Medulla oblongata (tissue), 1 donor: ENCODE measurements at regions not wholly inside any gene's neighbourhood (a gene's known extent, or its start where the extent isn't known, plus 50 kb on each side); places are given as distances from the start of the nearest gene placed in this dataset.
"Not testable (repeated sequence)": the region's sequence is repeated elsewhere in the genome, so short reads cannot be mapped to it uniquely, and the experiment has no call there.

Source experiments
- DNase-seq: peaks from one replicate; pipeline ENCODE4 v3.0.0-alpha.2; 2015; ENCODE audit errors: extremely low spot score

DNA sequence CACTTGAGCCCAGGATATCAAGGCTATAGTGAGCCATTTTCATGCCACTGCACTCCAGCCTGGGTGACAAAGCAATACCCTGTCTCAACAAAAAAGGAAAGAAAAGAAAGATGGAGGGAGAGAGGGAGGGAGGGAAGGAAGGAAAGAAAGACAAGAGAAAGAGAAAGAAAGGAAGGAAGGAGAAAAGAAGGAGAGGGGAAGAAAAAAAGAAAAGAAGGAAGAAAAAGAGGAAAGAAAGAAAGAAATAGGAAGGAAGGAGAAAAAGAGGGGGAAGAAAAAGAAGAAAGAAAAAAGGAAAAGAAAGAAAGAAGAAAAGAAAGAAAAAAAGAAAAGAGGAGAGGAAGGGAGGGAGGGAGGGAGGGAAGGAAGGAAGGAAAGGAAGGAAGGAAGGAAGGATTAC is 321.5 kb upstream of the CNTNAP2 start:
- DNase-seq = no peak

DNA sequence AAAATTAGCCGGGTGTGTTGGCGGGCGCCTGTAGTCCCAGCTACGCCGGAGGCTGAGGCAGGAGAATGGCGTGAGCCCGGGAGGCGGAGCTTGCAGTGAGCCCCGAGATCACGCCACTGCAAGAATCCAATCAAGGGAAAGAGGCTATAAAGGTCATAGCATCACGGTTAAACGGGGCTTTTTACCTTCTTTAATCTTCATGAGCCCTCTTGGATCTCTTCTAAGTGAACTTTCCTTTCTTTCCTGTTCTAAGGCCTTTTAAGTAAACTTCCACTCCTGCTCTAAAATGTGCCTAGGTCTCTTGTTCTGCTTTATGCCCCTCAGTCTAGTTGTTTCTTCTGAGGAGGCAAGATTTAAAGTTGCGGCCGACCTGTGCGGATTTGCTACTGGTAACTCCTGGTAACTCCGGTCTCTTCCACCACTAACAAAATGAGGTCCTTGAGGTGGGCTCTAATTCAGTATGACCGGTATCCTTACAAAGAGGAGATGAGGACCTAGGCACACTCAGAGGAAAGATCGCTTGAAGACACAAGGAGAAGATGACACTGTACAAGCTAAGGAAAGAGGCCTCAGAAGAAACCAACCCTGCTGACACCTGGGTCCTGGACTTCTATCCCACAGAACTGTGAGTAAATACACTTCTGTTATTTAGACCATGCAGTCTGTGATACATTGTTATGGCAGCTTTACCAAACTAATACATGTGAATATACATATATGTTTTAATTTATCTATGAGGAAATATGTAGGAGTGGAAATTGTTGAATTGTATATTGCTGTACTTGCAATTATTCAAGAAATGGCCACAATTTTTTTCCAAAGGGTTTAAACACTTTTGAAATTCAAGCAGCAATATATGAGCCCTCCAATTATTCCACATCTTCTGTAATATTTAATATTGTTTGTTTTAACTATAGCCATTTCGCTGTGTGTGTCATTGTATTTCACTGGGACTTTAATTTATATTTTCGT is 331.5 kb upstream of the CNTNAP2 start:
- no peak for DNase-seq

DNA sequence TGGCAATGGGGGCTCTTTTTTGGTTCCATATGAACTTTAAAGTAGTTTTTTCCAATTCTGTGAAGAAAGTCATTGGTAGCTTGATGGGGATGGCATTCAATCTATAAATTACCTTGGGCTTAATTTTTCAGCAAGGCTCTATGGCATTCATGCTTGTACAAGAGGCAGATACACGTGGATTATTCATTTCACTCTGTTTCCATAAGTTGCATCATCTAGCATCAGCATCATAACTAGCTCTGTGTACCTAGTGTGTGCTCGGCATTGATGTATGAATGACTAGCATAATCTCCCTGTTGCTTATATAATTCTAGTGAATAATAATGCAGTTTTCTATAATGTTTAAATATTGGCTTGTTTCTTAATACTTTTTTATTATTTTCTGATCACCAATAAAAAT is 335.2 kb upstream of the CNTNAP2 start:
- DNase-seq = not testable (repeated sequence)

DNA sequence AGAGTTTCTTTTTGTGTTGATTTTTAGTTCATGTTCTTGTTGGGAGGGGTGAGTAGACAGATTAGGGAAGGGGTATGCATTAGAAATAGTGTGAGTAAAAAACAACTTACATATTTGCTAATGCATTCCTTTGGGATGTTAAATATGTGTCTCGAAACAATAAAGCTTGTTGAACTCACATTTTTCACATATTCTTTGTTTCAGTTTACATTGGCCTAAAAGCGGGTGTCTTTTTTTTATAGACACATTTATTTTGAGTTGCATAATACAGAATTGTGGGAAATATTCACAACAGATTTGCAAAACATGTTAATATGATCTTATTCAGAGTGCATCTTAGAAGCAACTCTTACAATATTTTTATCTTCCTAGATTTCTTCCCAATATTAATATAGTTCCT is 337.5 kb upstream of the CNTNAP2 start:
- DNase-seq = no peak

DNA sequence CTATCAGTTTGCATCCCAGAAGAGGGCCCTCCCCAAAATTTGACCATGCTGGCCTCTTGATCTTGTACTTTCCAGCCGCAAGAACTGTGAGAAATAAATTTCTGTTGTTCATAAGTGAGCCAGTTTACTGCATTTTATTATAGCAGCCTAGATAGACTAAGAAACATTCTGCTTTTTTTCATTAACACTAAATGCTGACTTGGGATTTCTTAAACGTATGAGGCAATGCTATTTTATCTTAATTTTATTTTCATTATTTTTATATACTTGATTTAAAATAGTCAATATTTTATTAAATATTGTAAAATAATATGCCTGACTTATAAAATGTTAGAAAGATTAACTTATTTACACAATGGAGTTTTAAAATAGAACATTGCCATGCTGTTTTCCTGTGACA is 341.8 kb upstream of the CNTNAP2 start:
- DNase-seq = no peak

DNA sequence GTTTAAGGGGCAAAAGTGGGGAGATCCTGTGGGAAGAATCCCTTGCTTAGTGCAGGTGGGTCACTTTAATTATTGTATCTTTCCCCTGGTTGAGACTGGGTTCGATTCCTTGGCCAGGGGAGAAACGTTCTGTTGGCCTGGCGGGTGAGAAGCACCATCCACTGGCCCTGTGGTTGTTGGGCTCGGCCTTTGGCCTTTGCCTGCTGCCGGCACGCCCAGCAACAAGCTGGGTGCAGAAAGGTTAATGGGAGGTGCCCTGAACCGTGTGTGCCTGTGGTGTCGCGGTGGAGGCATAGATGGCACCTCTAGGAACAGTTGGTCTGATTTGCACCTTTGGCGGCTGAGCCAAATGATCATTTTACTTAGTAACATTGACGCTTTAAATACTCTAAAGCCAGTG is 363.6 kb upstream of the CNTNAP2 start:
- no peak for DNase-seq

DNA sequence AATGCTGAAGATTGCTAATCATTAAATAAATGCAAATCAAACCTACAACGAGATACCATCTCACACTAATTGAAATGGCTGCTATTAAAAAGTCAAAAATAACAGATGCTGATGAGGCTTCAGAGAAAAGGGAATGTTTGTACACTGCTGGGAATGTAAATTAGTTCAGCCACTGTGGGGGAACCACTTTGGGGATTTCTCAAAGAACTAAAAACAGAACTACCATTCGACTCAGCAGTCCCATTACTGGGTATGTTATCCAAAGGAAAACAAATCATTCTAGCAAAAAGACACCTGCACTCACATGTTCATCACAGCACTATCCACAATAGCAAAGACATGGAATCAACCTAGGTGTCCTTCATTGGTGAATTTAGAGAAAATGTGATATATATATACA is 379.0 kb upstream of the CNTNAP2 start:
- no peak for DNase-seq

DNA sequence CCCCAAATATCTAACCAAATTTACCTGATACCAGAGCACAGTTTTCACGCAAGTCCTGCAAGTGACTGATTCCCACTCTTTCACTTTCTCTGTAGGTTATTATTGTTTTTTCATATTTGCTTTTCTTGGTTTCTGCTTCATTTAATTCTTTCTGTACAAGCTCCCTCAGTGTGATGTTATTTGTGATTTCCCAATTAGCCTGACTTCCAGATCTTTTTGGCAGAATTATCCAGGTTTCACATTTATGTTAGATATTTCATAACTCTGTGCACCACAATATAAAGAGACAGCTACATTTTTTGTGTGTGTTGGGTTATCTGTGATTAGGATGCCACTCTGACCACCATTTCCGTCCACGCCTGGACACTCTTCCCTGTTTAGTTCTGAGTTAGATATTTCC is 381.5 kb upstream of the CNTNAP2 start:
- DNase-seq = no peak

DNA sequence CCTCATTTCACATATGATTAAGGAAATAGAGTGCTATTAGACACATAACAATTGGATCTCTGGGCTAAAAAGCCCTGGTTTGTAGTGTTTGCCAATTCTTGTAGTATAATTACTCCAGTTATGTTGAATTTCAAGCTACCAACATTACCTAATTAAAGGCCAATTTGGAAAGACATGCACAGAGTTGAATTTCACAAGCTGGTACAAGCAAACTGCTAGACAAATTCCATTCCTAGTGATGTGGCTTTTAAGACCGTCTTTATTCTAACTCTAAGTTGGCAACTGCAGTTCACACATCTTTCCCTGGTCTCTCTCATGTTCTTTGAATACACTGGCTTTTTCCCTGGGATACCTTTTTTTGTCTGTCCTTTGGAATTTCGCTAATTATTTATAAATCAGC is 384.1 kb upstream of the CNTNAP2 start:
- DNase-seq = no peak

DNA sequence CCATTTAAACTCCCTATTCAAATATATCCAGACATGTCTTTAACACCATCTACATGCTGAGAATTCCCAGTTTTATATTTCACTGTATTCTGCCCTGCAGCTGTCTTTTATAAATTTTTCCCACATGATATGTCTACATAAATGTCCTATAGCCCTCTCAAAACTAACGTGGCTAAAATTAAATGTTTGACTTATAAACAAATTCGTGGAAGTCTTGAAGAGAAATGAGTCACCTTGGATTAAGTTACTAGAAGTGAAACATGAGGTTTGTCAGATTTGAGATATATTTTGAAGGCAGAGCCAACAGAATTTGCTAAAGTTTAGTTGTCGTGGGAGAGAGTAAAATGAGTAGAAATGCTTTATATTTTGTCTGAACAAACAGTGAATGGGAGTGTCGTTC is 386.9 kb upstream of the CNTNAP2 start:
- no peak for DNase-seq

DNA sequence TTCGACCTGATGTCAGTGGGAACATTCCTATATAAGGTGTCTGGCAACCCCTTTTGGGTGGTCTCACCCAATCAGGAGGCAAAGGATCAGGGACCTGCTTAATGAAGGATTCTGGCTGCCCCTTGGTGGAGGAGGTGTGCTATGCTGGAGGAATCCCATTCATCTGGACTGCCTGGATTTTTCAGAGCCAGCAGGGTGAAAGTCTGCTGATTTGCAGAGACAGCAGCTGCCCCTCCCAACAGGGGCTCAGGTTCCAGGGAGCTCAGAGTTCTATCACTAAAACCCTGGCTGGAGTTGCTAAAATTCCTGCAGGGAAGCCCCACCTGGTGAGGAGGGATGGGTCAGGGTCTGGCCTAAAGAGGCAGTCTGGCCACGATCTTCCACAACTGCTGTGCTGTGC is 398.5 kb upstream of the CNTNAP2 start:
- DNase-seq = no peak

DNA sequence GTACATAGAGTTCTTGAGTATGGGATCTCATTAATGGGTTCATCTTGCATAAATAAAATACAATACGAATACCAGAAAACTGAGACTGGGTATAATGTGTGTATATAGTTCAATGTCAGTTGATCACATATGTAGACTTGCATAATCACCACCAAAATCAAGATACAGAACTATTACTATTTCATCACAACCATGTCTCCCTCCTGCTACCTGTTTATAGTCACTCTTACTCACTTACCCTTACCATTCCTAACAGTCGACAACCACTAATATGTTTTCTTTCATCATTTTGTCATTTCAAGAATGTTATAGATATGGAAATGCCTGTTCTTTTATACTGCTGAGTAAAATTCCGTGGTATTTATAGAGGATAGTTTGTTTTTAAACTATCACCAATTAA is 416.1 kb upstream of the CNTNAP2 start:
- DNase-seq = no peak

DNA sequence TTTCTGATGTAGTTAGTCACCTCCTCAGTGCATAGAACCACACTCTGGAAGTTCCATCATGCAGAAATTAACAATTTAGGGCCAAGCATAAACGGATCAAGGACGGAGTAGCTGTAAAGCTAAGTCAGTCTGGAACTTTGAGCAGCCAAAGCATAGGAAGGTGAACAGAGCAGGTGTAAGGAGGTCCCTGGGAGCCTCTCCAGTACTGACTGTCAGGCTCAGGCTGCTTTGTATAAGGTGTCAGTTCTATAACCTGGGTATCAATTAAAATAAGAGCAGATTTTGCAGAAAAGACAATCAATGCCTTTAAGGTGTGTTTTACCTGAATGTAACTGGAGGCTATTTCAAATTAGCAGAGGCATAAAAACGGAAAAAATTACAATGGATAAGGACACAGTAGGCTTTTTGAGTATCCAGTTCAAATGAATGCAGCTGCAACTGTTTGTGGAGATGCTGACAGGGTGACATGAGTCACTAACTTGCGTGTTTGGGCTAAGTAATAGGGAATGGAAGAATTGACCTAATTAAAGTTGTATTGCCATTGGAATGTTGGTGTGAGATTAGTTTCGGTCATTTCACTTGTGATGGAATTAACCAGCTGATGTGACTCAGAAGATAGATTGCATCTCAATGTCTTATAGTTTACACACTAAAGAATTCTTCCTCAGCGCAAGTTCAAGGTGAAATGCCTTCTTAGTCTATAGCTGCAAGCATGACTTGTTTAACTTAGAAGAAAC is 417.9 kb upstream of the CNTNAP2 start:
- DNase-seq = no peak

DNA sequence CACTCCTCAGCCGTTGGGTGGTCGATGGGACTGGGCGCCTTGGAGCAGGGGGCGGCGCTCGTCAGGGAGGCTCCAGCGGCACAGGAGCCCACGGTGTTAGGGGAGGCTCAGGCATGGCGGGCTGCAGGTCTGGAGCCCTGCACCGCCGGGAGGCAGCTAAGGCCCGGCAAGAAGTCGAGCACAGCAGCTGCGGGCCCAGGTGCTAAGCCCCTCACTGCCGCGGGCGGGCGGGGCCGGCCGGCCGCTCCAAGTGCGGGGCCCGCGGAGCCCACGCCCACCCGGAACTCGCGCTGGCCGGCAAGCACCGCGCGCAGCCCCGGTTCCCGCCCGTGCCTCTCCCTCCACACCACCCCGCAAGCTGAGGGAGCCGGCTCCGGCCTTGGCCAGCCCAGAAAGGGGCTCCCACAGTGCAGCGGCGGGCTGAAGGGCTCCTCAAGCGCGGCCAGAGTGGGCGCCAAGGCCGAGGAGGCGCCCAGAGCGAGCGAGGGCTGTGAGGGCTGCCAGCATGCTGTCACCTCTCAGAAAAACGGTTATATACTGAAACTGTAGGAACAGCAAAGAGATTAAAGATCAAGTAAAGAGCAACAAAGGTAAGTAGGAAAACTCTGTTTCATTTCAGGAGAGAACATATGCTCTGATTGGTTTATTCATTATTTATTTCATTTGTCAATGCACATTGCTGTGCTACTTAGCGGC is 419.0 kb upstream of the CNTNAP2 start:
- DNase-seq = not testable (repeated sequence)

DNA sequence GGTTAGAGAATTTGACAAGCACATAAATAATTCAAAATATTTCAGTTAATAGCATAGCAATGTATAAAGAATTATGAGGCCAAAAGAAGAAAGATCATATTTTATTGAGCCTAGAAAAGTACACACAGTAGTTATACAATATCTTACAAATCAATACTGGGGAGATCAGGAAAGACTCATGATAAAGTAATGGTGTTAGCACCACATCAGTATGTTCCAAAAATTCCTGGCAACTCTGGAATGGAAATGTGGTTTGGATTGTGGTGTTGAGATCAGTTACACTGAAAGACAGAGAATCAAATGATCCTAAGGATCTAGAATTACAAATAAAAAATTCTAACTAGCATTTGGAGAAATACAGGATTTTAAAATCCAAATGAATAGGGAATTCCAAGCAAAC is 420.5 kb upstream of the CNTNAP2 start:
- DNase-seq = no peak

DNA sequence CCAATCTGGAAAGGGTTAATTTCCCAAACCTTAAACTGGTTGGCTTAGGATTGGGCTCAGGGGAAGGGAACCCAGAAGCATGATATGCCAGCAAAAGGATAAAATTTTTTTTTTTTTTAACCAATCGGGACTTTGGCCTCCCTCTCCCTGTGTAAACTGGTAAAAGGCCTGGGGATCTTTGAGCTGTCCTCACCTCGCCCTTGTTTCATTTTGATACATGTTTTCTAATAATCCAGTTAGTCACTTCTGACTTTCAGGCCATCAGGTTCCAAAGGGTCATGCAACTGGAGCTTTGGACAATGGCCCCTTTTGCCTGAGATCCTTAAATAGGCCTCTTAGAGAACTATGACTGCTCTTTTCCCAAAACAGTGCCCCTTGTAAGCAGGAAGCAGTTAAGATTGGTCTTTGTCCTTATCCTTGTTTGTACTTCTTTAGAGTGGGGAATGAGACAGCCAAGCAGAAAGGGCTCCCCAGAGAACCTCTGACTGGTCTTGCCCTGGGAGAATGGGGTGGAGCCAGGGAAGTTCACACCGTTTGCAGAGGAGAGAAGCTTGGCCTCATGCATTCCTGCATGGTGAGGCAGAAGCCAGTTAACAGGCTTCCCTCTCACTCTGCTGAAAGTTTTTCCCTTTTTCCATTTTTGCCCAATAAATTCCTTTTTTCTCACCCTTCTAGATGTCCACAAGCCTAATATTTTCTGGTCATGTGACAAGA is 424.2 kb upstream of the CNTNAP2 start:
- DNase-seq = no peak

DNA sequence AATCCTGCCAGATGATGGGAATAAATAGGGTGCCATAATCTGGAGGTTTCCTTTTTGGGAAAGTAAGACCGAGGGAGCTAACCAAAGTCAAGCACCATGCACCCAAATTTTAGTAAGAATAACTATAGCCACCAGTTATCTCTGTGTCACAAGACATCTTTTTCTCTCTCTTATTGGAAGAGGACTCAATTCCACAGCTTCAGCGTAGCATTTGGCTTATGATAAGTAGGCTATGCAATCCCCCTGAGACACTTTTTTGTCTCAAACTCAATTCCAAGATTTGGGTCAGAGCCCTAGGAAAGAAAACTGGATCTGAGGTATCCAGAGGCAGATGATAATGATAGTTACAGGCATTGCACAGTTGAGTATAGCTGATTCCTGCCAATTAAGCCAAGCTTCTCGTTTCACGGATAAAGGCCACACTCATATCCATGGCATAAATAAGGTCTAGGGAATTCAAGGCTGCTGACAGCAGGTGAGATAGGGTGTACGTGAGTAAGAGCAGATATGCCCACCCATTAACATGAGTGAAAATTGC is 425.2 kb upstream of the CNTNAP2 start:
- no peak for DNase-seq

DNA sequence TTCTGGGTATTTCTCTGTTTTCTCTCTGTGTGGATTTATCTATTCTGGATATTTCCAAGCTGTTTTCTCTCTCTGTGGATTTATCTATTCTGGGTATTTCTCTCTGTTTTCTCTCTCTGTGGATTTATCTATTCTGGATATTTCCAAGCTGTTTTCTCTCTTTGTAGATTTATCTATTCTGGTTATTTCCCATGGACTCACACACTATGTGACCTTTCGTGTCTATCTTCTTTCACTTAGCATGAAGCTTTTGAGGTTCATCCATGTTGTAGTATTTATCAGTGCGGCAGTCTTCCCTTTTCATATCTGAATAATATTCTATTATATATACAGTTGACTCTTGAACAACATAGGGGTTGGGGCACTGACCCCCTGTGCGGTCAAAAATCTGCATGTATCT is 435.0 kb upstream of the CNTNAP2 start:
- DNase-seq = no peak

DNA sequence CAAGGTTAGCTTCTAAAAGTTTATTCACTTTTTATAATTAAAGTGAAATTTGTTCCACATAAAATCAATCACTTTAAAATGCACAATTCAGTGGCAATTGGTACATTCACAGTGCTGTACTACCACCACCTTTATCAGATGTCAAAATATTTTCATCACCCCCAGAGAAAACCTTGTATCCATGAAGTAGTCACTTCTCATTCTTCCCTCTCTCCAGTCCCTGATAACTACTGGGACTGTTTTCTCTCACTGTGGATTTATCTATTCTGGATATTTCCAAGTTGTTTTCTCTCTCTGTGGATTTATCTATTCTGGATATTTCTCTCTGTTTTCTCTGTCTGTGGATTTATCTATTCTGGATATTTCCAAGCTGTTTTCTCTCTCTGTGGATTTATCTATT is 435.4 kb upstream of the CNTNAP2 start:
- DNase-seq = no peak

DNA sequence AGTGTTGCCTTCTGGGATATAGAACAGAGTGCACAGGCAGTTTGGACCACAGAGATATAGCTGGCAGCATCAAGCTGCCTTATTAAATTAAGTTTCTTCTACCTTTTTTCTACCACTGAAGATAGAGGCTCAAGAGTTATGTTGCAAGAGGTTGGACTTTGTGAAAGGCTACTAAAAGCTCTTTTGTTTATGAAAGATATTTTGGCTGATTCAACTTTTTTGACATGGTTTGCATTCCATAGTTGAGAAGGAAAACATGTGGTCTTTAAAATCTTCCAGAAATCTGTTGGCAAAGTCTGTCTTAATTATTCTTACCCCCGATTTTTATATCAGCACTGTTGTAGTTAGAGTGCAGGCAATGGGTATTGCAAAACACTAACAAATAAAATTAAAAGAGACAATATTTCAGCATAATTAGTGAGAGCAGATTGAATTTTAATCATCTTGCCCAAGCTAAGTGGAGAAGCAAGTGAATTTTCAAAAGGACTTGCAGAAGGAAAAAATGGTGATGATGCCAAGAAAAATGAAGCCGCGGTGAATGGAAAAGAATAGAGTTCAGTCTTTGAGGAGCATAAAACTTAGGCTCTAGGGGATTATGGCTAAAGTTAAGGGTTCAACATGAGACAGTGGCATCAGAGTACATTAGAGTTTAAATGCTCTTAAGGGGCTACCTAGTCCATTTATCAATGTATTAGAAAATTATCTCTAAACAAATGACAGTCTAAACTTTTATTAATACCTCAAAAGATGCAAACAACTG is 450.9 kb upstream of the CNTNAP2 start:
- DNase-seq = no peak

DNA sequence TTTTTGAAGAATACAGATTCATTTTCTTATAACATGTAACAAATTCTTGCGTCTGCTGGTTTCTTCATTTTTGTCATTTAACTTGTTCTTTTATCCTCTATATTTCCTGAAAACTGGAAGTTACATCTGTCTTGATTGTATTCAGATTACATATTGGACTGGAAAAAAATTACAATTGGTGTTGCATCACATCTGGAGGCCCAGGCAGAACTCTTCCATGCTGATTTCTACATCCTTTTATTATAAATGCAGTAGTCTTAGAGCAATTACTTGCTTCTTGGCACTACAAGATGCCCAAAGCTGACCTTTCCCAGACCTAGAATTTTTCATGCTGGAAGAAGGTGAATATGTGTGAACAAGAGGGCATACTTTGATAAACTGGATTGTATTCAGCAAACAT is 460.9 kb upstream of the CNTNAP2 start:
- no peak for DNase-seq
